ENCODE measurements at regions not wholly inside any gene's neighbourhood (a gene's known extent, or its start where the extent isn't known, plus 50 kb on each side); places are given as distances from the start of the nearest gene placed in this dataset.

DNA sequence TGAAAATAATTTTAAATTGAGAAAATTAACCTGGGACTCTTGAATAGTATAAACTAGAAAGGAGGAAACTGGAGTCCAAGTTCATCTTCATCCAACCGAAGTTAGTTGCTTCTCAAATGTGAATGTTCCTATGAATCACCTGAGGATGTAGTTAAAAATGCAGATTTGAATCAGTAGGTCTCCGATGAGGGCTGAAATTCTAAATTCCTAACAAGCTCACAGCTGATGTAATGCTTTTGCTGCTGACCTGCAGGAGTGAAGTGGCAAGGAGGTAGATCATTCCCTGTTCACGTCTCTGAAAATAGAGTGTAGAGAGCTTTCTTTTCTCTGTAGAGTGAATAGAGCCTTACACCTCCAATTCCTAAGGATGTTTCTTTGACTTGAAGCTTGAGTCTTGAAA is 685.5 kb downstream of the CPS1 start:
- DNase-seq = no peak

DNA sequence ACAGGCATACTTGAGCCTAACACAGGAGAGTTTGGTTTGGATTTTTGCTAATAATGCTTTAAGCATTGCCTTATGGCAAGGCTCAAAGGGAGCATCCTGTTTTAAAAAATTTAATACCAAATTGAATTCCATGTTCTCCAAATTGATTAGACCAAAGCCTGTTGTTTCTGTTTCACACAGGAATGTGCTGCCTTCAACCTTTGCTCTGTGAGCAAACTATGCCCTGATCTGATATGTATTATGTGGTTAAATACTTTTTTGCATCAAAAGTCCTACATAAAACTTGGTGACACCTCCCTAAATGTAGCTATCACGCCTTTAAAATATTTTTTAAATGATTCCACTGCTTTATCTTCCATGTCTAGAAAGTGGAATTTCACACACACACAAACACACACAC is 691.4 kb downstream of the CPS1 start:
- no peak for DNase-seq

DNA sequence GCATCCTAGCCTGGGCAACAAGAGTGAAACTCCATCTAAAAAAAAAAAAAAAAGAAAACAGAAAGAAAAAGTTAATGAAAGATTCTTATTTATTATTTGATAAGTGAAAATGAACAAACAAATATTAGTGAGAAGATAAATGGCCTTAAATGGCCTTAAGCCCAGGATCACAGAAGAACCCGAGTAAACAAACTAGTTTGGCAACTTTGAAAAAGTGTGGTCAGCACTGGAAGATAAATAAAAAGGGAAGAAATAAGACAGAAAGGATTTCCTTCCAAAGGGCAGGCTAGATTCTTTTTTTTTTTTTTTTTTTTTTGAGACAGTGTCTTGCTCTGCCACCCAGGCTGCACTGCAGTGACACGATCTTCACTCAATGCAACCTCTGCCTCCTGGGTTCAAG is 692.4 kb downstream of the CPS1 start:
- DNase-seq = no peak

DNA sequence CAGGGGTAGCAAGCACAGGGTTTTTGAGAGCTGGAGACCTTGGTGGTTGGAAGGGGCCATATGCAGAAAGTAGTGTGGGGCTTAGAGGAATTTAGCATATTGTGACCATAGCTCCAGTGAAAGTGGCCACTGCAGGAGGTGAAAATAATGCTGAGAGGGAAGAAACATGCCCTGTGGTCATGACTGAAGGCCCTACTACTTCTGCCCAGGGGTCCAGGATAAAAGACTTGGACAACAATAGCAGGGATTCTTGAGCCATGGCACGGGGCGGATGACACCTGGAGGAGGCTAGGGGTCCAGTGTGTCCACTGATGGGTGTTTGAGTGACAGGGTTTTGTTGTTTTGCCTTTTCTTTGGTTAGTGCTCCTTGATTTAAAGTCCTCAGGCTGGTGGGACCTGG is 694.6 kb downstream of the CPS1 start:
- no peak for DNase-seq

DNA sequence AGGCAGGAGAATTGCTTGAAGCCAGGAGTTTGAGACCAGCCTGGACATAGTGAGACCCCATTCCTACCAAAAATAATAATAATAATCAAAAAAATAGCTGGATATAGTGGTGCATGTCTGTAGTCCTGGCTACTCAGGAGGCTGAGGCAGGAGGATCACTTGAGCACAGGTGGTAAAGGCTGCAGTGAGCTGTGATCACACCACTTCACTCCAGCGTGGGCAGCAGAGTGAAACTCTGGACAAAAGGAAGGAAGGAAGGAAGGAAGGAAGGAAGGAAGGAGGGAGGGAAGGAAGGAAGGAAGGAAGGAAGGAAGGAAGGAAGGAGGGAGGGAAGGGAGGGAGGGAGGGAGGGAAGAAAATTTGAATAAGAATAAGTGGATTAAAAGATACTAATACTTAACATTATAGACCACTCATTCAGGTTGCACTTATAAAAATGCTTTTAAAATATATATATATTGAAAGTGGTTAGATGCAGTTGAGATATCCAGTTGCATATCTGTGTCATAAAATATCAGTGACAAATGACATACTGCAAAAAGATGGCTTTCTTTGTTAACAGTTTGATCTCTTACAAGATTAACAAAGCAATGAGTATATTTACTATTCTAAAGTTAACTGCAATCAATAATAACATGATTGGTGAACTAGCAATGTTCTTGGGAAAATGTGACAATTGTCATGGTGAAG is 702.4 kb downstream of the CPS1 start:
- DNase-seq = no peak

DNA sequence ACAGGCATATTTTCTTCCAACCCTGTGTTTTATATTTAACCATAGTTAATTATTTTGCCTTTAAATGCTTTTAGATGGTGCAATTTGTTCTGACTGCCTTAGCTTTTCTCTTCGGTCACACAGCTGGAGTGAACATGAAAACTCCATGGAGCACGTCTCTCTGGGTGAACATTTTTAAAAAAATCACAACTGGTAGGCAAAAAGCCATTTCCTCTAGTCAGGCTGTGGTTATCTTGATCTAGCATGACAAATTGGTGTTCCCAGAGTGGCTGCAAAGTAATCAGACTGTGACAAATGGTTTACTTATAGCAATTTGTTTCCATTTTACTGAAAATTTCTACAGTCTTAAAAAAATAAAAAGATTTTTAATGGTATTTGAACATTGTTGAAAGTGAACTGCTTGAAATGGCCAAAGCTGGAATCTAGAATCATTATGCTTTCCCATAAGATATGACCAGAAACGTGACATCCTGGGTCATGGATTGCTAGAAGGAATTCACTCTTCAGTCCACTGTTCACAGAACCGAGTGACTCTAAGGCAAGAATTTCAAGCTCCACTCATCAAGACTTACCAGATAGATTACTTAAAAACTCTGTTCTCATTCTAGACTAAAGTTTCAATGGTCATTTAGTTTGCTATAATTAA is 703.6 kb downstream of the CPS1 start:
- DNase-seq = no peak

DNA sequence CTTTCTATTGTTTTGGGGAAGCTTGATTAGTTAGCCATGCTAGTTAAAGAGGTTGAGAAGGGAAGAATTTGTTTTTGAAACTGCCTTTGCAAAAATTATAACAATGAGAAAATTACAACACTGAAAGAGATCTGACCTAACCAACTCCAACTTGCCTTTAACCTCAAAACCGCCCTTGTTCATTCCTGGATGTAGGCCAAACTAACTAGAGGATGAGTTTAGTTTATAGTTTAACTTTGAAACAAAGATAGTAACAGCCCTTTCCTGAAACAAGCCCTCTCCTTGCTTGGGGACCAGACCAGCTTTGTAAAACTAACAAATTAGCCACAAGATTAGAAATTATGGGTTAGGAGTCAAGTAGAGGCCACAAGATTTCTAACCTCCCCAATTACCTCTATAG is 713.9 kb downstream of the CPS1 start:
- no peak for DNase-seq

DNA sequence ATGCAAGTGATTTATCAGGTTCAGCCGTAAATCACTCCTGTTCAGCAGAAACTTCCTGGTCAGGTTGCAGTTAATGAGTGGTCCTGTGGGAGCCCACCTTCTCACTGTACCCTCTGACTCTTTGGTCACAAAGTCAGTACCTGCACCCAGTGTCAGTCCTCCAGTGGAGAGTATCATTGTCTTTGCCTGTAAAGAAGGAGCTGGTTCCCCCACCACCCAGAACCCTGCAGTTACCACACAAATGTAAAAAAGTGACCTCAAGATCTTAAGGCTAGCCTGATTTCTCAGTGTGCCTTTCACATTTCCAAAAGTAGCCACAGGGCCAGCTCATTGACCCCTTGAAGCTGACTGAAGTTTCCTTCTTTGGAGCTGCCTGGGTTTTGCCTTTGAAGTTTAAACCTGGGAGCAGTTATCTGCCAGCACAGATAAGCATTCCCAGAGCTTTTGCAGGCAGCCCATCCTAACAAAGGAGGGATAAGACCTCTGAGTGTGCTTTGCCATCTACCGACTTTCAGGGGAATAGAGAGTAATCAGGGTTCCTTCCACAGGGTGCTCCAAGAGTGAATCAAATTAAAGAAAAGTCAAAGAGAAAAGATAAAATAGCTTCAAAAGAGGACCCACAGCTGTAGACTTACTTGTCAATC is 725.2 kb downstream of the CPS1 start:
- no peak for DNase-seq

DNA sequence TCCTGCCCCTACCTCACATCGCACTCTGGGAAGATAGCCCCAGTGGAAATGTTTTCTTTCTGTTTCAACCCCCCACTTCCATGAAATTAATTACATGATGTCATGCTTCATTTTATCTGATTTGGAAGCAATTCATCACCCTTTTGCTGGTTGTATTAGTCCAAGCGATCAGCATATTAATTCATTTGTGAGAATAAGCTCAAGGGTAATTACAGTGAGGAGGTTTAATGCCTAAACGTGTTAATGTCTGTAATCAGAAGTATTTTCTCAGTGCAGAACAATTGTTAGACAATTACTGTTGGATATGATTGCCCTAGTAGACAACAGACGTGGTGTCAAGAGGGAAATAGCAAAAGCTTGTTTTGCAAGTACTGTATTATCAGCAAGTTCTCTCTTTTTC is 746.3 kb downstream of the CPS1 start:
- DNase-seq = no peak

DNA sequence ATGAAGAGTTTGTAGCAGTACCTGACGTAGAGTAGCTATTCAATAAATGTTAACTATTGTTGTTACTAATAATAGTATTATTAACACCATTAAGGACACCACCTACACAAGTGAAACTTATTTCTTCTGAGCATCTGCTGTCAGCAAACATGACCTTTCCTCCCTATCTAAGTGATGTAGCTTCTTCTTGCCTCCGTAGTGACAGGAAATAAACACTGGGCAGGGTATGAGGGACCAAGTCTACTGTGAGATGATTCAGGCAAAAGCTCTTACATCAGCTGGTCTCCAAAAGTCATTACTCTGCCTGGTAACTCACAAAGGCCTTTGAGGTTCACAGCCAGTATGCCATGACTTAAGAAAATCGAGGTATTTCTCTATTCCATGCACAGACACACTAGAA is 750.5 kb downstream of the CPS1 start:
- no peak for DNase-seq

Data from Kasumi-1 (cell line).